Fibroblast of the aortic adventitia (primary cell): ENCODE measurements at regions not wholly inside any gene's neighbourhood (a gene's known extent, or its start where the extent isn't known, plus 50 kb on each side); places are given as distances from the start of the nearest gene placed in this dataset.

Experiments used
- DNase-seq: peaks from one replicate; pipeline ENCODE4 v3.0.0-alpha.2; 2010; ENCODE audit warnings: low read depth
- H3K4me3 ChIP-seq: 2 replicates; pipeline ENCODE4 v1.5.1; 2011; ENCODE audit warnings: low read depth, mild to moderate bottlenecking, control low read depth, low read length, moderate library complexity
- TF ChIP-seq, protein P1 (sequence below): IDR thresholded peaks from 2 replicates; pipeline ENCODE4 v1.5.1; 2011; ENCODE audit warnings: mild to moderate bottlenecking, low read length, control low read depth, inconsistent platforms; ENCODE audit not compliant: insufficient read depth

GRCh38 chr3:168493412-168494205 lies 397.9 kb upstream of the GOLIM4 start:
- TF ChIP-seq, protein P1, sequence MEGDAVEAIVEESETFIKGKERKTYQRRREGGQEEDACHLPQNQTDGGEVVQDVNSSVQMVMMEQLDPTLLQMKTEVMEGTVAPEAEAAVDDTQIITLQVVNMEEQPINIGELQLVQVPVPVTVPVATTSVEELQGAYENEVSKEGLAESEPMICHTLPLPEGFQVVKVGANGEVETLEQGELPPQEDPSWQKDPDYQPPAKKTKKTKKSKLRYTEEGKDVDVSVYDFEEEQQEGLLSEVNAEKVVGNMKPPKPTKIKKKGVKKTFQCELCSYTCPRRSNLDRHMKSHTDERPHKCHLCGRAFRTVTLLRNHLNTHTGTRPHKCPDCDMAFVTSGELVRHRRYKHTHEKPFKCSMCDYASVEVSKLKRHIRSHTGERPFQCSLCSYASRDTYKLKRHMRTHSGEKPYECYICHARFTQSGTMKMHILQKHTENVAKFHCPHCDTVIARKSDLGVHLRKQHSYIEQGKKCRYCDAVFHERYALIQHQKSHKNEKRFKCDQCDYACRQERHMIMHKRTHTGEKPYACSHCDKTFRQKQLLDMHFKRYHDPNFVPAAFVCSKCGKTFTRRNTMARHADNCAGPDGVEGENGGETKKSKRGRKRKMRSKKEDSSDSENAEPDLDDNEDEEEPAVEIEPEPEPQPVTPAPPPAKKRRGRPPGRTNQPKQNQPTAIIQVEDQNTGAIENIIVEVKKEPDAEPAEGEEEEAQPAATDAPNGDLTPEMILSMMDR: no peak
- DNase-seq: no peak
- H3K4me3 ChIP-seq: no peak overlapping the region

DNA sequence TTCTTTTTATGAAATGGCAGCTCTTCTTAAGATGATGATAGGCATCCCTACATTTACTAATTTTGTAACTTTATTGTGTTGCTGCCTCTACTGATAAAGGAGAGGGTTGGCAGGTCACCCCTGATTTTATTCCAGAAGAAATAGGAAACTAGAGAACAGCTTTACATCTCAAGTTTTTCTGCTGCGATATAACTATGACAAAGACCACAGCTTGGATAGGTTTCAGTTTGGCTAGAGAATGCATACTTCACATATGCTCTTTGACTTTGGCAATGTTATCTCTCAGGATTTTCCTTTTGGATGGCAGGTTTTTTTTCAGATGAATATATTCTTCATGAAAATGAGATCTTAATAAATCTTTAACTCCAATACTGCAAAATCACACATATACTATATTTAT lies 395.3 kb upstream of the GOLIM4 start:
- TF ChIP-seq, protein P1: no peak
- no peak for DNase-seq
- H3K4me3 ChIP-seq: no peak overlapping the region

GRCh38 chr3:168489301-168489700 lies 393.6 kb upstream of the GOLIM4 start:
- no peak for DNase-seq
- no peak overlapping the region for H3K4me3 ChIP-seq
- TF ChIP-seq, protein P1: no peak

- TF ChIP-seq, protein P1: no peak
- DNase-seq: no peak
- no peak overlapping the region for H3K4me3 ChIP-seq
Measured at GRCh38 chr3:168485936-168486335, 390.2 kb upstream of the GOLIM4 start.

DNA sequence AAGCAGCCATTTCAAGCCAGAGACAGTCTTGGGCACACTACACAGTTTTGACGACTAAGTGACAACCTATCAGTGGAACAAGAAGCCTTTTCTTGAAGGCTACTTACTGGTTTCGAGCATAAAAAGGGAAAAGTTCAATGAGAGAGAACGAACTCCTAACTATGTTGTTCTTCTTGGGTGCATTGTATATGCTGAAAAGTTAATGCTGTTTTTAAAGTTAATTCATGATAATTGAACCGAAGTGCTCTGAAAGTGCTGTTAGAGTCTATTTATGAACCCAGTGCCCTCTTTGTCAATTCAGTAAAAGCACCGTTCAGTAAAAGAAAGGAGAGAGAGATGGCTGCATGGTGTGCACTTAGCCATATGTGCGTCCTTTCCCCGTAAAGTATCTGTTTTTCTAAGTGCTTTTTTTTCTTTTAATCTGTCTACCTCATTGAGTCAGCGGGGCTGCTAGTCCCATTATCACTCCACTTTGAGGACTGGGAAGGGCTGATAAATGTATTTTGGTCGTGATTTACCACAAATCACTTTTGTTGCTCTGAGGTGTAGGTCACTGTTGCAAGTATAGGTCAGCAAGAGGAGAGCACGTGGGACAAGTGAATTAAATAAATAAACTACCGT lies 380.7 kb upstream of the GOLIM4 start:
- DNase-seq: no peak
- TF ChIP-seq, protein P1: no peak
- no peak overlapping the region for H3K4me3 ChIP-seq

DNA sequence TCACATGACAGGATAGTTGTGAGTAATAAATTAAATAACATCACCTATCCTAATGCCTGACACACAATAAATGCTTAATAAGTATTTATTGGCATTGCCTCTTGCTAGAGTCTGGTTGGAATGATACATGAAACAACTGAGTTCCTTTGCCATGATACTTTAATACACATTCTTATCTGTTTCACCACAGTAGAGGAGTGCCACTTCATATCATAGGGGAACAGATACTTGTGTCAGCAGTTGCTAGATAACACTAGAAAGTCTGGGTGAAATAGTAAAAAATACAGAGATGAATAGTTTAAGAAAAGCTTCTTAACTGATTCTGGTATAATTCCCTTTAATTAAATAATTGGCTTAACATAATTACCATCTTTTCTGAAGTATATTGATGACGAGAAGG lies 380.0 kb upstream of the GOLIM4 start:
- TF ChIP-seq, protein P1: no peak

More for the DNA sequence above, 380.0 kb upstream of the GOLIM4 start:
- DNase-seq: no peak
- H3K4me3 ChIP-seq: no peak overlapping the region
